Astrocyte of the spinal cord (primary cell): ENCODE measurements at regions not wholly inside any gene's neighbourhood (a gene's known extent, or its start where the extent isn't known, plus 50 kb on each side); places are given as distances from the start of the nearest gene placed in this dataset.

Experiments
- DNase-seq: peaks from one replicate; pipeline ENCODE4 v3.0.0; 2011; ENCODE audit warnings: low read depth, low spot score
- H3K4me3 ChIP-seq: 2 replicates; pipeline ENCODE4 v1.5.1; 2011; ENCODE audit warnings: low read depth, mild to moderate bottlenecking, low read length, moderate library complexity
- in situ Hi-C: cut with HindIII; loops from 2 replicates; pipeline ENCODE4 v1.10.0; 2017; ENCODE audit warnings: low sequenced_read_pairs
- TF ChIP-seq, protein P1 (sequence below): IDR thresholded peaks from 2 replicates; pipeline ENCODE4 v1.5.1; 2012; ENCODE audit warnings: low read depth, mild to moderate bottlenecking, low read length, inconsistent platforms

DNA sequence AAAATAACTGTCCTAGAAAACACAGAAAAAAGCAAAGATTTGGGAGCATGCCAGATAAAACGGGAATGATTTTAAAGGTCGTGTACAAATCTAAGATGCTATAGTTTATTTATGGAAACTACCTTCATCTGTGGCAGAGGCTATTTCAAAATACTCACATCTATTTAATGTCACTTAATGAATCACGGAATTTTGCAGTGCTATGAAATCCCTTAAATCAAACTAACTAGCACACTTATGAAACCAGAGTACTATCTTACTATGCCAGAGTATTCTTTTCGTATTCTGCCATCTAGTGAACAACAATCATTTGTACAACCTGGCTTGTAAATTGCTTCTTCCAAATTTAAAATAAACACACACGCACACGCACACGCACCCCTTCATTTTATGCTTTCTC is 77.9 kb upstream of the BMP5 start:
- in situ Hi-C loops, result no loop called here
- DNase-seq, result peak; percentile 63
- H3K4me3 ChIP-seq, result no peak overlapping the region
- TF ChIP-seq, protein P1, sequence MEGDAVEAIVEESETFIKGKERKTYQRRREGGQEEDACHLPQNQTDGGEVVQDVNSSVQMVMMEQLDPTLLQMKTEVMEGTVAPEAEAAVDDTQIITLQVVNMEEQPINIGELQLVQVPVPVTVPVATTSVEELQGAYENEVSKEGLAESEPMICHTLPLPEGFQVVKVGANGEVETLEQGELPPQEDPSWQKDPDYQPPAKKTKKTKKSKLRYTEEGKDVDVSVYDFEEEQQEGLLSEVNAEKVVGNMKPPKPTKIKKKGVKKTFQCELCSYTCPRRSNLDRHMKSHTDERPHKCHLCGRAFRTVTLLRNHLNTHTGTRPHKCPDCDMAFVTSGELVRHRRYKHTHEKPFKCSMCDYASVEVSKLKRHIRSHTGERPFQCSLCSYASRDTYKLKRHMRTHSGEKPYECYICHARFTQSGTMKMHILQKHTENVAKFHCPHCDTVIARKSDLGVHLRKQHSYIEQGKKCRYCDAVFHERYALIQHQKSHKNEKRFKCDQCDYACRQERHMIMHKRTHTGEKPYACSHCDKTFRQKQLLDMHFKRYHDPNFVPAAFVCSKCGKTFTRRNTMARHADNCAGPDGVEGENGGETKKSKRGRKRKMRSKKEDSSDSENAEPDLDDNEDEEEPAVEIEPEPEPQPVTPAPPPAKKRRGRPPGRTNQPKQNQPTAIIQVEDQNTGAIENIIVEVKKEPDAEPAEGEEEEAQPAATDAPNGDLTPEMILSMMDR, result peak; percentile 33

DNA sequence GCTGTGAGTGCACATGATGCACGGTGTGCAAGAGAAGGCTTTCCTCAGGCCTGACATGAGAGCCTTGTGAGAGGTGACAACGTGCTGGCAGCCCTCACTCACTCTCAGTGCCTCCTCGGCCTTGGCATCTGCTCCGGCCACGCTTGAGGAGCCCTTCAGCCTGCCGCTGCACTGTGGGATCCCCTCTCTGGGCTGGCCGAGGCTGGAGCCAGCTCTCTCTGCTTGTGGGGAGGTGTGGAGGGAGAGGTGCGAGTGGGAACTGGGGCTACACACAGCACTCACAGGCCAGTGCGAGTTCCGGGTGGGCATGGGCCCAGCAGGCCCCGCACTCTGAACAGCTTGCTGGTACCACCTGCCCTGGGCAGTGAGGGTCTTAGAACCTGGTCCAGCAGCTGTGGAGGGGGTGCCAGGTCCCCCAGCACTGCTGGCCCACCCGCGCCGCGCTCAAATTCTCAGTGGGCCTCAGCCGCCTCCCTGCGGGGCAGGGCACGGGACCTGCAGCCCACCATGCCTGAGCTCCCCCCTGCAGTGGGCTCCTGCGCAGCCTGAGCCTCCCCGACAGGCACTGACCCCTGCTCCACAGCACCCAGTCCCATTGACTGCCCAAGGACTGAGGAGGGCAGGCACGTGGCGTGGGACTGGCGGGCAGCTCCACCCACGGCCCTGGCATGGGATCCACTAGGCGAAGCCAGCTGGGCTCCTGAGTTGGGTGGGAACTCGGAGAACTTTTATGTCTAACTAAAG is 74.9 kb upstream of the BMP5 start:
- TF ChIP-seq, protein P1, result no peak
- no peak overlapping the region for H3K4me3 ChIP-seq
- no peak for DNase-seq
- in situ Hi-C loops, result no loop called here

DNA sequence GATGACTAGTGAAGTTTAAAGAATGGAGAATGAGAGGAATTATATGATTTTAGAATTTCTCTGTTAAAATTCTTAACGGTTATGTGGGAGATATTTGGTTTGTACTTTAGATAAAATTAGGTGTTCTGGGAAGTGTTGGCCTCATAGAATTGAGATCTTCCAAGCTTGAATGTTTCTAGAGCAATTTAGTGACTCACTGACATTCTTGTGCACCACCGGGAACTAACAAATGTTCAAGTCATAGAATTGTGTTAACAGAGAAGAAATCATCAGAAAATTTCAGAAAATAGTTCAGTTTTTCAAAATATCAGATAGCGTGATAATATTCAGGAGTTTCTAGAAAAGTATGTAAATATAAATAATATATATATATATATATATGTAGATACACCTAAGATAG is 67.9 kb upstream of the BMP5 start:
- peak; percentile 63 for DNase-seq
- in situ Hi-C loops, result no loop called here

DNA sequence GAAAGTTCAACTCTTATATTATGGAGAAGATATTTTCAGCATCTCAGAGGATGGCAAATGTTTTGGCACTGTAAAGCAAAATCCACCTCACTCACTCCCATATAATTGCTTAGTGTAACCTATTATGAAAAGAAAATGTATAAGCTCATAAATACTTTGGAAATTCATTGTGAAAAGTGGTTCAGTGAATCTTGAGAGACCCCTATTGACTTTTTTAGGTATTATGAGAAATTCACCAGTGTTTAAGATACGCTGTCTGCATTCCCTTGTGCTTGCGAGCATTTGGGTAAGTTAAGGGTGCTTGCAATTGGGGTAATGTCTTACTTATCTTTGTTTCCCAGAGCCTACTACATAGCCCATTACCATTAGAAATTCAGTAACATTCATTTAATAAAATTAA is 66.3 kb upstream of the BMP5 start:
- DNase-seq, result peak; percentile 43
- in situ Hi-C loops, result no loop called here
- TF ChIP-seq, protein P1, result peak; percentile 33

More for the DNA sequence above, 67.9 kb upstream of the BMP5 start:
- no peak overlapping the region for H3K4me3 ChIP-seq
- TF ChIP-seq, protein P1, result no peak

DNA sequence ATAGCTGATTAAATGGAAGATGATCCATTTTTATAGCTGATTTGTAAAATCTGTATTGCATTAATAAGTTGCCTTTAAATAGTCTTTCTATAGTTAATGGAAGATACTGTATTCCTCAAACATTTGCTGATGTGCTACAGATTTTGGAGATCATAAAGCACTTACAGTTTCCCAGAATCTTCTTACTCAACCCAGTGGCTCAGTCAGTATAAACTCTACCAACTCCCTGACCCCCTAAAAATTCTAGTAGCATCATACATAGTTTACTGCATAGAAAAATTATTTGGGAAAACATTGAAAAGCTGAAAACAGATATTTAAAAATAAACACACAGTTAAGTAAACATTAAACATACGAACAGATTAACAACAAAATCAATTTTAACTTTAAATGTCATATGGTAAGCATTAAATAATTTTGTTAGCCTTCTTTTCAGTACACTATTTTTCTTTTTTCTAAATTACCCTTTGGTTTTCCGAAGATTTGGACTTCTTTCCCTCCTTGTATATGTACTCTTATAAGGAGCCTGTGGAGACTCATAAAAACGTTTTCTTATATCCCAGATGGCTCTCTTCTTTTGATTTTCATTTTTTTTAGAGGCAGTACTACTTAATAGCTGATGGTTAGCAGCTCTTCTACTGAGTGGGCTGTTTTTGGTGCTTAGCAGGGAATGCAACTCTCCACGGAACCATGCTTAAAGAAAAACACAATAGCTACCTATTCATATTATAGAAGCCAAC is 62.7 kb upstream of the BMP5 start:
- TF ChIP-seq, protein P1, result no peak
- DNase-seq, result no peak
- in situ Hi-C loops, result no loop called here
- no peak overlapping the region for H3K4me3 ChIP-seq

More for the DNA sequence above, 66.3 kb upstream of the BMP5 start:
- no peak overlapping the region for H3K4me3 ChIP-seq

DNA sequence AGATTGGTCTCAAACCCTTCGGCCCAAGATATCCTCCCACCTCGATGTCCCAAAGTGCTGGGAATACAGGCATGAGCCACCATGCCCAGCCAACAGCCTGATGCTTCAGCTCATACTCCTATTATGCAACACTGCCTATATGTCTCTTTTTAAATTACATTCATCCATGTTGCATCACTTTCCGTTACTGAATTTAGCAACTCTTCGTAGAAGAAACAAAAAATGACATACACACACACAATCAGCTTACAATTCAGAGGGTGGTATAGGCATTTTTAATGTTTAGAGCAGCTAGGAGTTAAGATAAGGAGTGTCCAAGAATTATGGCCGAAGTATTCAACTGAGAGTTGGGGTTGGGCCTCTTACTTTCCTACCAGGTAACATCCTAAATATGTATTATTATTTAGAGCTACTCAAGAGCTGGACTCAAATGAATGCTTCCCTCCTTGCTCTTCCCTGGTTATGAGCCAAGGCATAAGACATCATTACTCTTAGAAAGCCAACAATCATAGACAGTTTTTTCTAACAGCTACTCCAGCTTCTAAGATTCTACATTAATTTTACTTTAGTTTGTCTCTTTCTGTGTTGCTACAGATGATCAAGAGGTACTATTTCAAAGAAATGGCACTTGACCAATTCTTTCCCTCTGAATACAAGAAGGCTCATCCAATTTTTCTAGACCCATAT is 62.0 kb upstream of the BMP5 start:
- H3K4me3 ChIP-seq, result no peak overlapping the region
- TF ChIP-seq, protein P1, result no peak
- in situ Hi-C loops, result no loop called here
- DNase-seq, result no peak
